LNCaP clone FGC (cell line): ENCODE measurements at regions not wholly inside any gene's neighbourhood (a gene's known extent, or its start where the extent isn't known, plus 50 kb on each side); places are given as distances from the start of the nearest gene placed in this dataset.
"Not testable (repeated sequence)": the region's sequence is repeated elsewhere in the genome, so short reads cannot be mapped to it uniquely, and the experiment has no call there.

Experiments
- DNase-seq: peaks from one replicate; pipeline ENCODE4 v3.0.0-alpha.2; 2011; ENCODE audit warnings: low read depth
- H3K4me3 ChIP-seq: 2 replicates; pipeline ENCODE4 v1.5.1; 2011; ENCODE audit warnings: mild to moderate bottlenecking, low read depth, low read length, control low read depth
- TF ChIP-seq, protein P1 (sequence below): IDR thresholded peaks from 2 replicates; pipeline ENCODE4 v1.5.1; 2012; ENCODE audit warnings: mild to moderate bottlenecking; ENCODE audit not compliant: control insufficient read depth, insufficient read depth; ENCODE audit errors: extremely low read depth

DNA sequence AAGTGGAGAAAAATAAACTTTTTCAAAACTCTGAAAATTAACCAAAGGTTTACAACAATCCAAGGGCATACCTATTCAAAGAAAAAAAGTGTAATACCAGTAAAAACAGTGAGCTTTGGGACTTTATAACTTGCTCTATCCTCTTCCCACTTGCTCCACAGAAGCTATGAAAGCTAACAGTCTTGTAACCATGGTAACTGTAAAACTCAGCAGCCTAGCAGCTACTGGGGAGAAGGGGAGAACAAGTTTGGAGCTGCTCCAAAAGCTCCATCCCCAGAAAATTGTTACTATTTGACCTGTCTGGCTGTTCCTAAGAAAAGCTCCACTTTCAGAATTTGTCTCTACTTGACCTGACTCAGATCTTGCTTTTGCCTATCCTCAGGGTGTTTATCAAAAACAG lies 191.5 kb downstream of the OTUD1 start:
- TF ChIP-seq, protein P1, sequence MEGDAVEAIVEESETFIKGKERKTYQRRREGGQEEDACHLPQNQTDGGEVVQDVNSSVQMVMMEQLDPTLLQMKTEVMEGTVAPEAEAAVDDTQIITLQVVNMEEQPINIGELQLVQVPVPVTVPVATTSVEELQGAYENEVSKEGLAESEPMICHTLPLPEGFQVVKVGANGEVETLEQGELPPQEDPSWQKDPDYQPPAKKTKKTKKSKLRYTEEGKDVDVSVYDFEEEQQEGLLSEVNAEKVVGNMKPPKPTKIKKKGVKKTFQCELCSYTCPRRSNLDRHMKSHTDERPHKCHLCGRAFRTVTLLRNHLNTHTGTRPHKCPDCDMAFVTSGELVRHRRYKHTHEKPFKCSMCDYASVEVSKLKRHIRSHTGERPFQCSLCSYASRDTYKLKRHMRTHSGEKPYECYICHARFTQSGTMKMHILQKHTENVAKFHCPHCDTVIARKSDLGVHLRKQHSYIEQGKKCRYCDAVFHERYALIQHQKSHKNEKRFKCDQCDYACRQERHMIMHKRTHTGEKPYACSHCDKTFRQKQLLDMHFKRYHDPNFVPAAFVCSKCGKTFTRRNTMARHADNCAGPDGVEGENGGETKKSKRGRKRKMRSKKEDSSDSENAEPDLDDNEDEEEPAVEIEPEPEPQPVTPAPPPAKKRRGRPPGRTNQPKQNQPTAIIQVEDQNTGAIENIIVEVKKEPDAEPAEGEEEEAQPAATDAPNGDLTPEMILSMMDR = no peak
- DNase-seq = no peak
- no peak overlapping the region for H3K4me3 ChIP-seq

DNA sequence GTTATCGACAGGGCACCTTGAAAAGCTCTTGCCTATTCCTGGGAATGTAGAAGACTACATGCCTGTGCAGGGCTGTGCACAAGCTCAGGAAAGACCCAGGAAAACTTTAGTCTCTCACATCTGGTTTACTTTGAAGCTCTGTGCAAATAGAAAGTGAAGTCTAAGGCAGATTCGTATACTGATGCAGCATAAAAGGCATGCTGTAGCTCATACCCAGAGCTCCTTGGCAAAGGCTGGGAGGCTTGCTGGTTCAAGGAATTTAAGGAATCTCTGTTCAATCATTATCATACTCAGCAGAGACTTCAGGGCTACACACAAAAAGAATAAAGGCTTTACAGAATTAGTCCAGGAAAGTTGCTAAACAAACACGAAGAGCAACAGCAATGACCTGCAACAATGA lies 192.0 kb downstream of the OTUD1 start:
- TF ChIP-seq, protein P1 = no peak
- H3K4me3 ChIP-seq = no peak overlapping the region
- DNase-seq = no peak

DNA sequence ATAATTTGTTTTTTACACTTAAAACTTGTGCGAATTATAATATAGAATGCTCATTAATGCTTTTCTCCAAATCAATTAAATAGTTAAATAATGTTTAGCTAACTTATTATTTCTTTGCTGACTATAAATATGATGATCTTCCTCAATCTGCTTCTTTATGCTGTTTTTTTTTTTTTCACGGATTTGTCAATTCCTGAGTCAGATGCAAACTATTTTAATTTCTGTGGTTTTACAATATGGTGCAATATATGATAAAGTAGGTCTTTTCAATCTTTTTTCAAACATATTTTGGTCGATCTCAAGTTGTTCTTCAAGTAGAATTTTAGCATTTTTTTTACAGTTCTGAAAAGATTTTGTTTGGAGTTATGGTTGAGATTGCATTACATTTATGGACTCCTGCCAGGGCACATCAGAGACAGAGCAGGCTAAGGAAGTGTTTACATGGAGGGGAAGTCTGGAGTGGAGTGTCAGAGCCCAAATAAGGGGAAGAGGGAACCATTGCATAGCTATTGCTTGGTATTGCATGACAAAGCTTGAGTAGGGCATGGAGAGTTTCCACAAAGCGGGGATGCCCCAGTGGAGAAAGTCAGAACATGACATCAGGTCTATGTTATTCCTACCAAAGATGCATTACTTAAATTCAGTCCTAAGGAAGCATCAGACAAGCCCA lies 204.4 kb downstream of the OTUD1 start:
- no peak for DNase-seq
- H3K4me3 ChIP-seq = no peak overlapping the region
- TF ChIP-seq, protein P1 = no peak

DNA sequence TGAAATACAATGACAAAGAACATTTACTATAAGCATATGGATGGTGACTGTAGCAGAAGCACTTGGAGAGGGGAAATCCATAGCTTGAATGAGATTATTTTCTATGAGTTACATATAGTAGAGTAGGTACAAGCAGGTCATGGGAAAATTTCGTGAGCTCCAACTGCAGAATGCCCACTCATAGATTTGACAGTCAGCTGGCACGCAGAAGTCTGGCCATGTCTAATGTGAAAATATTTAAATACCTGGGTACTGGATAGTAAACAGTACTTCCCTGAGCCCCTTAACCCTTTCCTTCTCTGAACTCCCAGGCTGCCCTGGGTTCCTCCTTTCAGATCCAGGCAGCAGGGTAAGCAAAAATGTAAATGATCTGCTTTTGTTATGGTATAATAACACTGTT lies 209.7 kb downstream of the OTUD1 start:
- DNase-seq = no peak
- TF ChIP-seq, protein P1 = no peak

DNA sequence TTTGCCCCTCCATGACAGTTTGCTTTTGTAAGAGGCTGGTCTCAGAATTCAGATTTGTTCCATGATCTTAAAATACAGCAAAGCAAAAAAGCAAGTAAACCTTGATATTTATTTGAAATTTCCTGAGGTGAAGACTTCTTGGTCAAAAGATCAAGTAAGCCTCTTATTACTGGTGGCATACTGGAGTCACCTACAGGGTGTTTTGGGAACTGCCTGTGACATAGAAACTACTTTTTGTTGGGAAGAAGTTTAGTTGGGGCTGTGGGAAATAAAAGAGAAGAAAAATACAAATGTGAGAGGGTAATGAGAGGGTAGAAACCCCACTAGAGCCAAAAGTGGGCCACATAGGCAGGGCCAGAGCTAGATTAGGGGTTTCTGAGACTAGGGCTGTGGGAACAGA lies 217.9 kb downstream of the OTUD1 start:
- TF ChIP-seq, protein P1 = peak; percentile 73
- no peak overlapping the region for H3K4me3 ChIP-seq
- DNase-seq = no peak

More for the DNA sequence above, 209.7 kb downstream of the OTUD1 start:
- H3K4me3 ChIP-seq = no peak overlapping the region

DNA sequence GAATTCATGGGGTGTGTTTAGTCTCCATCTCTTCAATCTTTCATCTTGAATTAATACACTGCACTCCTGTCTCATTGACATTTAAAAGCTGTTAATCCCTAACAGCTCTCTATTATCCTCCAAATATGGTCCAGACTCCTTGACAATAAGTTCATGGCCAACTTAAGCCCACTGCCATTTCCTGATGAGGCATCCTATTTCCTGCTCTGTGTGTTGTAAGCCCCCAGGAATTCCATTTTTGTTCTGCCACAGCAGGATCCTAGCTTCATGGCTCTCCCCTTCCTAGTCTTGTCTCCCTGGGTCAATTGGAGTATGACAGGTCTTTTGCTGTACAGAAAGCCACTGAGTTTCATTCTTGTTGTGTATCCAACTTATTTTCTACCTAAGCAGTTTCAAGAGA lies 218.8 kb downstream of the OTUD1 start:
- TF ChIP-seq, protein P1 = no peak
- no peak for DNase-seq
- H3K4me3 ChIP-seq = no peak overlapping the region

DNA sequence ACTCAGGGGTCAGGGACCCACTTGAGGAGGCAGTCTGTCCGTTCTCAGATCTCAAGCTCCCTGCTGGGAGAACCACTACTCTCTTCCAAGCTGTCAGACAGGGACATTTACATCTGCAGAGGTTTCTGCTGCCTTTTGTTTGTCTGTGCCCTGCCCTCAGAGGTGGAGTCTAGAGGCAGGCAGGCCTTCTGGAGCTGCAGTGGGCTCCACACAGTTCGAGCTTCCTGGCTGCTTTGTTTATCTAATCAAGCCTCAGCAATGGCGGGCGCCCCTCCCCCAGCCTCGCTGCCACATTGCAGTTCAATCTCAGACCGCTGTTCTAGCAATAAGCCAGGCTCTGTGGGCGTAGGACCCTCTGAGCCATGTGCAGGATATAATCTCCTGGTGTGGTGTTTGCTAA lies 233.0 kb downstream of the OTUD1 start:
- DNase-seq, H3K4me3 ChIP-seq: not testable (repeated sequence)
